ENCODE measurements at regions not wholly inside any gene's neighbourhood (a gene's known extent, or its start where the extent isn't known, plus 50 kb on each side); places are given as distances from the start of the nearest gene placed in this dataset.
A peak's percentile ranks its signal among the peaks of the same experiment; 100 is the strongest.

DNA sequence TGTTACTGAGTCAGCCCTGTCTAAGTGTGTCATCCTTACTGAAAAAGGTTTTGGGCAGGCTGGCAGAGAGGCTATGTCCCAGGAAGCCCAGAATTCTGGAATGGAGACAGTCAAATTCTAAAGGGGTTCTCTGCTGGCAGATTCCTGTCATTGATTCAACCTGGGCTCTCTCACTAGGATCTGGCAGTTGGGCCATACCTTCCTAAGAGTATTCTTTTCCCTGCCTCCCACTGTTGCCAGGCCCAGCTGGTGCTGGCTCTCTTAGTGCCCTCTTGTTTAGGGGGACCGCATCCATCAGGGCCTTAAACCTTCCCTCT is 85.0 kb upstream of the EGLN3 start (continued):
- TF ChIP-seq, protein P1, sequence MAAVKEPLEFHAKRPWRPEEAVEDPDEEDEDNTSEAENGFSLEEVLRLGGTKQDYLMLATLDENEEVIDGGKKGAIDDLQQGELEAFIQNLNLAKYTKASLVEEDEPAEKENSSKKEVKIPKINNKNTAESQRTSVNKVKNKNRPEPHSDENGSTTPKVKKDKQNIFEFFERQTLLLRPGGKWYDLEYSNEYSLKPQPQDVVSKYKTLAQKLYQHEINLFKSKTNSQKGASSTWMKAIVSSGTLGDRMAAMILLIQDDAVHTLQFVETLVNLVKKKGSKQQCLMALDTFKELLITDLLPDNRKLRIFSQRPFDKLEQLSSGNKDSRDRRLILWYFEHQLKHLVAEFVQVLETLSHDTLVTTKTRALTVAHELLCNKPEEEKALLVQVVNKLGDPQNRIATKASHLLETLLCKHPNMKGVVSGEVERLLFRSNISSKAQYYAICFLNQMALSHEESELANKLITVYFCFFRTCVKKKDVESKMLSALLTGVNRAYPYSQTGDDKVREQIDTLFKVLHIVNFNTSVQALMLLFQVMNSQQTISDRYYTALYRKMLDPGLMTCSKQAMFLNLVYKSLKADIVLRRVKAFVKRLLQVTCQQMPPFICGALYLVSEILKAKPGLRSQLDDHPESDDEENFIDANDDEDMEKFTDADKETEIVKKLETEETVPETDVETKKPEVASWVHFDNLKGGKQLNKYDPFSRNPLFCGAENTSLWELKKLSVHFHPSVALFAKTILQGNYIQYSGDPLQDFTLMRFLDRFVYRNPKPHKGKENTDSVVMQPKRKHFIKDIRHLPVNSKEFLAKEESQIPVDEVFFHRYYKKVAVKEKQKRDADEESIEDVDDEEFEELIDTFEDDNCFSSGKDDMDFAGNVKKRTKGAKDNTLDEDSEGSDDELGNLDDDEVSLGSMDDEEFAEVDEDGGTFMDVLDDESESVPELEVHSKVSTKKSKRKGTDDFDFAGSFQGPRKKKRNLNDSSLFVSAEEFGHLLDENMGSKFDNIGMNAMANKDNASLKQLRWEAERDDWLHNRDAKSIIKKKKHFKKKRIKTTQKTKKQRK (IDR thresholded peaks at IDR 0.05; ENCODE audit: low read length): no peak
- TF ChIP-seq ZNF746 (CRISPR knock-in tag; IDR thresholded peaks at IDR 0.05) (no peak), WIZ (CRISPR knock-in tag; IDR thresholded peaks at IDR 0.05) (no peak), ARNT2 (CRISPR knock-in tag; IDR thresholded peaks at IDR 0.05; ENCODE audit: low read depth) (0 out of 2 replicates have a peak, but pooled peaks have one; percentile 4), ZBTB3 (CRISPR knock-in tag; IDR thresholded peaks at IDR 0.05; ENCODE audit: borderline replicate concordance, low read depth) (0 out of 2 replicates have a peak, but pooled peaks have one; percentile 24), ZNF468 (CRISPR knock-in tag; IDR thresholded peaks at IDR 0.05) (0 out of 2 replicates have a peak, but pooled peaks have one; percentile 37), FOXC1 (CRISPR knock-in tag; IDR thresholded peaks at IDR 0.05; ENCODE audit: borderline replicate concordance) (peak; percentile 4; the same call in 1 of the 2 replicates), FOXK2 (IDR thresholded peaks at IDR 0.05) (no peak), ZNF337 (CRISPR knock-in tag; IDR thresholded peaks at IDR 0.05; ENCODE audit: borderline replicate concordance, low read depth) (peak; percentile 19; the same call in 1 of the 2 replicates), SNAI1 (CRISPR knock-in tag; IDR thresholded peaks at IDR 0.05; ENCODE audit: borderline replicate concordance) (0 out of 2 replicates have a peak, but pooled peaks have one; percentile 5), ZNF547 (CRISPR knock-in tag; IDR thresholded peaks at IDR 0.05) (0 out of 2 replicates have a peak, but pooled peaks have one; percentile 1), ZNF709 (CRISPR knock-in tag; IDR thresholded peaks at IDR 0.05) (peak; percentile 31; the same call in 1 of the 2 replicates), ZNF883 (CRISPR knock-in tag; IDR thresholded peaks at IDR 0.05; ENCODE audit: not compliant biosample characterization) (peak; percentile 18)
- TF ChIP-seq, protein P2, sequence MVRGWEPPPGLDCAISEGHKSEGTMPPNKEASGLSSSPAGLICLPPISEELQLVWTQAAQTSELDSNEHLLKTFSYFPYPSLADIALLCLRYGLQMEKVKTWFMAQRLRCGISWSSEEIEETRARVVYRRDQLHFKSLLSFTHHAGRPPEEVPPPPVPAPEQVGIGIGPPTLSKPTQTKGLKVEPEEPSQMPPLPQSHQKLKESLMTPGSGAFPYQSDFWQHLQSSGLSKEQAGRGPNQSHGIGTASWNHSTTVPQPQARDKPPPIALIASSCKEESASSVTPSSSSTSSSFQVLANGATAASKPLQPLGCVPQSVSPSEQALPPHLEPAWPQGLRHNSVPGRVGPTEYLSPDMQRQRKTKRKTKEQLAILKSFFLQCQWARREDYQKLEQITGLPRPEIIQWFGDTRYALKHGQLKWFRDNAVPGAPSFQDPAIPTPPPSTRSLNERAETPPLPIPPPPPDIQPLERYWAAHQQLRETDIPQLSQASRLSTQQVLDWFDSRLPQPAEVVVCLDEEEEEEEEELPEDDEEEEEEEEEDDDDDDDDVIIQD (CRISPR knock-in tag; IDR thresholded peaks at IDR 0.05; ENCODE audit: low read depth): no peak
- TF ChIP-seq, protein P3, sequence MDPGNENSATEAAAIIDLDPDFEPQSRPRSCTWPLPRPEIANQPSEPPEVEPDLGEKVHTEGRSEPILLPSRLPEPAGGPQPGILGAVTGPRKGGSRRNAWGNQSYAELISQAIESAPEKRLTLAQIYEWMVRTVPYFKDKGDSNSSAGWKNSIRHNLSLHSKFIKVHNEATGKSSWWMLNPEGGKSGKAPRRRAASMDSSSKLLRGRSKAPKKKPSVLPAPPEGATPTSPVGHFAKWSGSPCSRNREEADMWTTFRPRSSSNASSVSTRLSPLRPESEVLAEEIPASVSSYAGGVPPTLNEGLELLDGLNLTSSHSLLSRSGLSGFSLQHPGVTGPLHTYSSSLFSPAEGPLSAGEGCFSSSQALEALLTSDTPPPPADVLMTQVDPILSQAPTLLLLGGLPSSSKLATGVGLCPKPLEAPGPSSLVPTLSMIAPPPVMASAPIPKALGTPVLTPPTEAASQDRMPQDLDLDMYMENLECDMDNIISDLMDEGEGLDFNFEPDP (CRISPR knock-in tag; conservative IDR thresholded peaks at IDR 0.05): 0 out of 2 replicates have a peak, but pooled peaks have one; percentile 0
- TF ChIP-seq, protein P4, sequence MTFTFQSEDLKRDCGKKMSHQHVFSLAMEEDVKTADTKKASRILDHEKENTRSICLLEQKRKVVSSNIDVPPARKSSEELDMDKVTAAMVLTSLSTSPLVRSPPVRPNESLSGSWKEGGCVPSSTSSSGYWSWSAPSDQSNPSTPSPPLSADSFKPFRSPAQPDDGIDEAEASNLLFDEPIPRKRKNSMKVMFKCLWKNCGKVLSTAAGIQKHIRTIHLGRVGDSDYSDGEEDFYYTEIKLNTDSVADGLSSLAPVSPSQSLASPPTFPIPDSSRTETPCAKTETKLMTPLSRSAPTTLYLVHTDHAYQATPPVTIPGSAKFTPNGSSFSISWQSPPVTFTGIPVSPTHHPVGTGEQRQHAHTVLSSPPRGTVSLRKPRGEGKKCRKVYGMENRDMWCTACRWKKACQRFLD (CRISPR knock-in tag; IDR thresholded peaks at IDR 0.05; ENCODE audit: borderline replicate concordance): 0 out of 2 replicates have a peak, but pooled peaks have one; percentile 12
- TF ChIP-seq, protein P5, sequence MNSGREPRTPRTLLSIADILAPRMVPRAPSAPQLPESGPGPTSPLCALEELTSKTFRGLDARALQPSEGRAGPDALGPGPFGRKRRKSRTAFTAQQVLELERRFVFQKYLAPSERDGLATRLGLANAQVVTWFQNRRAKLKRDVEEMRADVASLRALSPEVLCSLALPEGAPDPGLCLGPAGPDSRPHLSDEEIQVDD (CRISPR knock-in tag; IDR thresholded peaks at IDR 0.05; ENCODE audit: borderline replicate concordance): no peak
- TF ChIP-seq, protein P6, sequence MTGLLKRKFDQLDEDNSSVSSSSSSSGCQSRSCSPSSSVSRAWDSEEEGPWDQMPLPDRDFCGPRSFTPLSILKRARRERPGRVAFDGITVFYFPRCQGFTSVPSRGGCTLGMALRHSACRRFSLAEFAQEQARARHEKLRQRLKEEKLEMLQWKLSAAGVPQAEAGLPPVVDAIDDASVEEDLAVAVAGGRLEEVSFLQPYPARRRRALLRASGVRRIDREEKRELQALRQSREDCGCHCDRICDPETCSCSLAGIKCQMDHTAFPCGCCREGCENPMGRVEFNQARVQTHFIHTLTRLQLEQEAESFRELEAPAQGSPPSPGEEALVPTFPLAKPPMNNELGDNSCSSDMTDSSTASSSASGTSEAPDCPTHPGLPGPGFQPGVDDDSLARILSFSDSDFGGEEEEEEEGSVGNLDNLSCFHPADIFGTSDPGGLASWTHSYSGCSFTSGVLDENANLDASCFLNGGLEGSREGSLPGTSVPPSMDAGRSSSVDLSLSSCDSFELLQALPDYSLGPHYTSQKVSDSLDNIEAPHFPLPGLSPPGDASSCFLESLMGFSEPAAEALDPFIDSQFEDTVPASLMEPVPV (CRISPR knock-in tag; IDR thresholded peaks at IDR 0.05): peak; percentile 11; the same call in 1 of the 2 replicates

Measured in HepG2 (cell line).